AG09309 (cell line): ENCODE measurements at regions not wholly inside any gene's neighbourhood (a gene's known extent, or its start where the extent isn't known, plus 50 kb on each side); places are given as distances from the start of the nearest gene placed in this dataset.

Experiments used
- DNase-seq: peaks from one replicate; pipeline ENCODE4 v3.0.0-alpha.2; 2010; ENCODE audit warnings: low read depth
- H3K4me3 ChIP-seq: 2 replicates; pipeline ENCODE4 v1.5.1; 2011; ENCODE audit warnings: mild to moderate bottlenecking, low read depth, low read length, moderate library complexity; ENCODE audit not compliant: control insufficient read depth
- CTCF ChIP-seq: IDR thresholded peaks from 2 replicates; pipeline ENCODE4 v1.5.1; 2011; ENCODE audit warnings: mild to moderate bottlenecking, low read depth, low read length, inconsistent platforms; ENCODE audit not compliant: insufficient read depth, control insufficient read depth; ENCODE audit errors: missing control alignments

- H3K4me3 ChIP-seq = no peak overlapping the region
- no peak for DNase-seq
Observed at GRCh38 chr5:163696579-163696887, 191.1 kb downstream of the MAT2B start.

GRCh38 chr5:163706053-163706771 is 200.8 kb downstream of the MAT2B start:
- peak; percentile 20 for DNase-seq
- TF ChIP-seq CTCF = no peak

More at GRCh38 chr5:163696579-163696887, 191.1 kb downstream of the MAT2B start:
- no peak for TF ChIP-seq CTCF

DNA sequence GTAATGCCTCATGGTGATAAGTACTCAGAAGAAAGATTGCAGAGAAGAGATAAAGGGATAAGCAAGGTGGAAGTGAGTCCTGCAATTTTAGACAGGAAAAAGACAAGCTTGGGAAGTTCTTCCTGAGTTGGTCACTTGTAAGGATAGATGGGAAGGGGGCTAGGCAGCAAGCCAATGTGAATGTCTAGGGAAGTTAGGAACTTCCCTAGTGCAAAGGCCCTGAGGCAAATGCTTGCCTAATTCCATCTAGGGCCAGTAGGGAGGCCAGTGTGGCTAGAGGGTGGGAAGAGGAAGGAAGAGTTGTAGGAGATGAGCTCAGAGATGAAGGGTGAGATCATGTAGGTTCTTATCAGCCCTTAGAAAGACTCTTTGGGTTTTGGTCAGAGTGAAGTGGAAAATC is 206.6 kb downstream of the MAT2B start:
- no peak for TF ChIP-seq CTCF
- DNase-seq = no peak
- H3K4me3 ChIP-seq = no peak overlapping the region

More at GRCh38 chr5:163706053-163706771, 200.8 kb downstream of the MAT2B start:
- H3K4me3 ChIP-seq = no peak overlapping the region

DNA sequence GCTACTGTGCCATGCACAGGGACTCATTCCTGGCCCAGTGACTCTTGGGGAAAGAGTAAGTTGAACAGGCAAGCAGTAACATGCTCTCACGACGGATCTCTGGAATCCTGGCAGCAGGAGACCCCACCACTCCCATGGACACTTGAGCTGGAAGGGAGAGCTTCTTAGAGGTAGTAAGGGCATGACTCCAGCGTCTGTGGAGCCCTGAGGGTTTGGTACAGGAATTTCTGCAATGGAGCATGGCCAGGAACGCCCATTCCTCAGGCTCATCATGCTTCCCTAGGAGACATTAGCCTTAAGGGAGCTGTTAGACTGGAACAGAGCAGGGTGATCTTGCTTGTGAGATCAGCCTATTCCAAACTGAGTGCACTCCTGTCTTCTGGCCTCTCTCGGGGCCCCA is 212.9 kb downstream of the MAT2B start:
- TF ChIP-seq CTCF = no peak
- H3K4me3 ChIP-seq = no peak overlapping the region
- no peak for DNase-seq

- no peak for DNase-seq
- H3K4me3 ChIP-seq = no peak overlapping the region
- no peak for TF ChIP-seq CTCF
Observed at GRCh38 chr5:163724305-163724704, 218.9 kb downstream of the MAT2B start.

DNA sequence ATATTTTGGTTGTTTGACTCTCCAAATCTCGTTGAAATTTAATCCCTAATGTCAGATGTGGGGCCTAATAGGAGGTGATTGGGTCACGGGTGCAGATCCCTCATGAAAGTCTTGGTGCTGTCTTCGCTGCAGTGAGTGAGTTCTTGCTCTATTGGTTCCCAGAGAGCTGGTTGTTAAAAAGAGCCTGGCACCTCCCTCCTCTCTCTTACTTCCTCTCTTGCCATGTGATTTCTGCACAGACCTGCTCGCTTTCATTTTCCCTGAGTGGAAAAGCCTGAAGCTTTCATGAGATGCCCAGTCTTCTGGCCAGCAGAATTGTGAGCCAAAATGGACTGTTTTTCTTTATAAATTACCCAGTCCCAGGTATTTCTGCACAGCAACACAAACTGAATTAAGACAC is 221.6 kb downstream of the MAT2B start:
- no peak for DNase-seq
- TF ChIP-seq CTCF = no peak
- no peak overlapping the region for H3K4me3 ChIP-seq

- no peak for DNase-seq
- no peak for TF ChIP-seq CTCF
- H3K4me3 ChIP-seq = no peak overlapping the region
Observed at GRCh38 chr5:163730206-163730756, 224.9 kb downstream of the MAT2B start.
